Tibial nerve (tissue), 3 donors: ENCODE measurements at regions not wholly inside any gene's neighbourhood (a gene's known extent, or its start where the extent isn't known, plus 50 kb on each side); places are given as distances from the start of the nearest gene placed in this dataset.

Experiments used
- POLR2A ChIP-seq, 2 donors: fragments of 450-650 bp; IDR thresholded peaks; one replicate each; pipeline ENCODE4 v1.6.1; 2017; ENCODE audit warnings: antibody characterized with exemption in 2 of 2, mild to moderate bottlenecking in 2 of 2, moderate library complexity in 2 of 2
- TF ChIP-seq, protein P1 (sequence below), 5 experiments: fragments of 200-600 bp in 3 of 5; fragments of 450-650 bp in 2 of 5; sonication (generic) in 3 of 5; IDR thresholded peaks; one replicate each; pipeline ENCODE4 v1.5.1; 2016 to 2019; ENCODE audit warnings: antibody characterized with exemption in 5 of 5, mild to moderate bottlenecking in 3 of 5, moderate library complexity in 2 of 5

DNA sequence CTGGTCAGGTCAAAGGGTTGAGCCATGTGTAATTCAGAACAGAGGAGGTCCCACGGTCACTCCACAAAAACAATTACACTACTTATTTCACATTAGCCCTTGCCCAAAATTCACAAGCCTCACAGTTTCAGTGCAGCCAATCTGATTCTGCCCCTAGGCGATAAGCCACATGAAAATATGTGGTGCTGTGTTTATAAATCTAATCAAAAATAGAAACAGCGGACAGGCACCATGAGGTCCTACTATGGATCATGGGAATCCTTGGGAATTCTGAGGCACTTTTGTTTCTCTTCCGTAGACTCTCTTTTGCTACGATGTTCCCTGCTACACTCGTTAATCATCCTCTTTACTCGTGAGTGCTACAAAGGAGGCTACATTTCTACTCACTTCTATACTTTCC is 476.1 kb downstream of the TFAP2A start:
- TF ChIP-seq, protein P1, sequence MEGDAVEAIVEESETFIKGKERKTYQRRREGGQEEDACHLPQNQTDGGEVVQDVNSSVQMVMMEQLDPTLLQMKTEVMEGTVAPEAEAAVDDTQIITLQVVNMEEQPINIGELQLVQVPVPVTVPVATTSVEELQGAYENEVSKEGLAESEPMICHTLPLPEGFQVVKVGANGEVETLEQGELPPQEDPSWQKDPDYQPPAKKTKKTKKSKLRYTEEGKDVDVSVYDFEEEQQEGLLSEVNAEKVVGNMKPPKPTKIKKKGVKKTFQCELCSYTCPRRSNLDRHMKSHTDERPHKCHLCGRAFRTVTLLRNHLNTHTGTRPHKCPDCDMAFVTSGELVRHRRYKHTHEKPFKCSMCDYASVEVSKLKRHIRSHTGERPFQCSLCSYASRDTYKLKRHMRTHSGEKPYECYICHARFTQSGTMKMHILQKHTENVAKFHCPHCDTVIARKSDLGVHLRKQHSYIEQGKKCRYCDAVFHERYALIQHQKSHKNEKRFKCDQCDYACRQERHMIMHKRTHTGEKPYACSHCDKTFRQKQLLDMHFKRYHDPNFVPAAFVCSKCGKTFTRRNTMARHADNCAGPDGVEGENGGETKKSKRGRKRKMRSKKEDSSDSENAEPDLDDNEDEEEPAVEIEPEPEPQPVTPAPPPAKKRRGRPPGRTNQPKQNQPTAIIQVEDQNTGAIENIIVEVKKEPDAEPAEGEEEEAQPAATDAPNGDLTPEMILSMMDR (IDR thresholded peaks at IDR 0.05) = no peak
- TF ChIP-seq POLR2A (IDR thresholded peaks at IDR 0.05) = no peak
